Mesothelial cell of epicardium (in vitro differentiated cells): ENCODE measurements at regions not wholly inside any gene's neighbourhood (a gene's known extent, or its start where the extent isn't known, plus 50 kb on each side); places are given as distances from the start of the nearest gene placed in this dataset.

ENCODE experiments used
- DNase-seq, 2 experiments: peaks; one replicate each; pipeline ENCODE4 v3.0.0; 2021; ENCODE audit warnings: low spot score in 2 of 2; ENCODE audit not compliant: unreplicated experiment in 2 of 2
- H3K27ac Mint-ChIP-seq: 2 replicates; pipeline ENCODE4 v1.8.0; 2021; ENCODE audit warnings: mixed read lengths
- H3K27me3 Mint-ChIP-seq: 2 replicates; pipeline ENCODE4 v1.8.0; 2021; ENCODE audit warnings: low read depth, mixed read lengths
- H3K36me3 Mint-ChIP-seq: 2 replicates; pipeline ENCODE4 v1.8.0; 2021; ENCODE audit warnings: mixed read lengths
- H3K4me1 Mint-ChIP-seq: 2 replicates; pipeline ENCODE4 v1.8.0; 2021; ENCODE audit warnings: mixed read lengths
- H3K4me3 Mint-ChIP-seq: 2 replicates; pipeline ENCODE4 v1.8.0; 2021; ENCODE audit warnings: mild to moderate bottlenecking, moderate library complexity, mixed read lengths
- H3K9me3 Mint-ChIP-seq: 2 replicates; pipeline ENCODE4 v1.8.0; 2021; ENCODE audit warnings: mixed read lengths
- TF ChIP-seq, protein P1 (sequence below): fragments of 200-600 bp; sonication (generic); IDR thresholded peaks from one replicate; pipeline ENCODE4 v1.5.0; 2021; ENCODE audit warnings: antibody characterized with exemption; ENCODE audit not compliant: unreplicated experiment

DNA sequence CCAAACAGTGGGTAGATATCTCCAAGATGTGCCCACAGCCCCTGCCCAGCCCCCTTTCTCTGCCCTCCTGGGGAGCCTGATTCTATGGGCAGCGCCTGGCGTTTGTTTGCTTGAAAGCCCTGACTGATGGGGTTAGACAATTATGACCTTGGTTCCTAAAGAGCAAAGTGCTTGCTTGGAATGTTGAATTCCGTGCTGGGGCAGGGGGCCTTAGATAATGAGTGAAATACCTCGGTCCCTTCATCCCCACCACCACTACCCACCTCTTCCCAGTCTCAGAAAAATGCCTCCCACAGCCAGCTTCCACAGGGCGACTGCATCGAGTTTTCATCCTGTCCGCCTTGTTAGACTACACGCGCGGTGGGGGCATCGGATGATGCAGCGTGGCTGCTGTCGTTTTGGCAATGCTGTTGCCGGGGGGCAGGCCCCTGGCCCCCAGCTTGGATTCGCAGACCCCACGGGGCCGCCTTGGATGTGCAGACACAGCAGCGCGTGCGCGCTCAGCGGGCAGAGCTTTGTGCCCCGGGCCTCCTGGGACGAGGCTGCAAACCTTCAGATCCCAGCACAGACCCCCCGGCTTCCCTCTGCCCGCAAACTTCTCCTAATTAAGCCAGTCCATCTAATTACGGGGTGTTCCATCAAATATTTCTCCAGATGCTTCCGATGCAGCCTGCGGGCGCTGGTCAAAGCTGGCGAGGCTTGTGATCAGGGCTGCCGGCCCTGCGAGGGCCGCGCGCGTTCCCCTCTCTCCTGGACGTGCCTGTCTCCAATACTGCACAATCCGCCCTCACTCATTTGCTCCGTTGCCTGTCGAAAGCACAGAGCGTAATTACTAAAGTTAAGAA lies 86.1 kb downstream of the LINC00237 start:
- no peaks in the 10 kb centered on the region for H3K9me3 Mint-ChIP-seq
- peaks cover 12% of the 10 kb centered on the region for H3K4me1 Mint-ChIP-seq
- peaks cover 26% of the 10 kb centered on the region for H3K27me3 Mint-ChIP-seq
- DNase-seq = no peak
- no peak overlapping the region for H3K4me3 Mint-ChIP-seq
- H3K27ac Mint-ChIP-seq = no peak overlapping the region
- TF ChIP-seq, protein P1, sequence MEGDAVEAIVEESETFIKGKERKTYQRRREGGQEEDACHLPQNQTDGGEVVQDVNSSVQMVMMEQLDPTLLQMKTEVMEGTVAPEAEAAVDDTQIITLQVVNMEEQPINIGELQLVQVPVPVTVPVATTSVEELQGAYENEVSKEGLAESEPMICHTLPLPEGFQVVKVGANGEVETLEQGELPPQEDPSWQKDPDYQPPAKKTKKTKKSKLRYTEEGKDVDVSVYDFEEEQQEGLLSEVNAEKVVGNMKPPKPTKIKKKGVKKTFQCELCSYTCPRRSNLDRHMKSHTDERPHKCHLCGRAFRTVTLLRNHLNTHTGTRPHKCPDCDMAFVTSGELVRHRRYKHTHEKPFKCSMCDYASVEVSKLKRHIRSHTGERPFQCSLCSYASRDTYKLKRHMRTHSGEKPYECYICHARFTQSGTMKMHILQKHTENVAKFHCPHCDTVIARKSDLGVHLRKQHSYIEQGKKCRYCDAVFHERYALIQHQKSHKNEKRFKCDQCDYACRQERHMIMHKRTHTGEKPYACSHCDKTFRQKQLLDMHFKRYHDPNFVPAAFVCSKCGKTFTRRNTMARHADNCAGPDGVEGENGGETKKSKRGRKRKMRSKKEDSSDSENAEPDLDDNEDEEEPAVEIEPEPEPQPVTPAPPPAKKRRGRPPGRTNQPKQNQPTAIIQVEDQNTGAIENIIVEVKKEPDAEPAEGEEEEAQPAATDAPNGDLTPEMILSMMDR = no peak
- no peaks in the 10 kb centered on the region for H3K36me3 Mint-ChIP-seq

DNA sequence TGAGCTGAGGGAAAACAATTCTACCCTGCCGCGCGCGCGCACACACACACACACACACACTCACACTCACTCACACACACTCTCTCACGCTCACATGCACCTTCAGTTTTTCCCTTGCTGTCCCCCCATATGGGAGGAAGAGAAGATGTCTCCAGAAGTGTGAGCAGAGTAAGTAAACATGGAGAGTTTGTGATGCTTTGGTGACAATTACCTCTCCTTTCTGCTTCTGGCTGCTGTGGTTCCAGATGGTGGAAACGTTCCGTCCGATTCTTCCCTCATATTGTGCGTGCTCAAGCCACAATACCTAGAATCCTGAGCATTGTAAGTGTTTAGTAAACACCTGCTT lies 86.7 kb downstream of the LINC00237 start:
- H3K27ac Mint-ChIP-seq = no peak overlapping the region
- peaks cover 12% of the 10 kb centered on the region for H3K4me1 Mint-ChIP-seq
- H3K27me3 Mint-ChIP-seq = peaks cover 26% of the 10 kb centered on the region
- TF ChIP-seq, protein P1 = no peak
- no peaks in the 10 kb centered on the region for H3K9me3 Mint-ChIP-seq
- no peak overlapping the region for H3K4me3 Mint-ChIP-seq
- H3K36me3 Mint-ChIP-seq = no peaks in the 10 kb centered on the region
- no peak for DNase-seq

DNA sequence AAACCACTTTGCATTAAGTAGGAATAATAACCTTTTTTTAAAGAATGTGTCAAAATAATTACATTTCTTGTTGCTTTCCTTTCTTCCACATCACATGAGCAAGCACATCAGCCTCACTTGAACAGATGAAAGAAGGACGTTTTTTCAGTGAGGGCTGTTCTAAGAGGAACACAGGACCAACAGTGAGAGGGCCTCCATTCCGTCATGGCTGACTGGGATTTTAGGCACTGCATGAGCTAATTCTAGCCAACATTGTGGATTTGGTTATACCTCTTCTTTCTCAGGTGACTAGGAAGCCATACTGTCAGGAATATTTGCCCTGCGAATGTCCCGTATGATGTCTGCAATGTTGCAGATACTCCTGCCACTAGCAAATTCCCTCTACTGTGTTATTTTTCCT lies 87.6 kb downstream of the LINC00237 start:
- no peaks in the 10 kb centered on the region for H3K9me3 Mint-ChIP-seq
- TF ChIP-seq, protein P1 = no peak
- H3K4me3 Mint-ChIP-seq = no peak overlapping the region
- no peak overlapping the region for H3K27ac Mint-ChIP-seq
- no peaks in the 10 kb centered on the region for H3K36me3 Mint-ChIP-seq
- H3K27me3 Mint-ChIP-seq = peaks cover 27% of the 10 kb centered on the region
- no peak for DNase-seq
- H3K4me1 Mint-ChIP-seq = peaks cover 12% of the 10 kb centered on the region

DNA sequence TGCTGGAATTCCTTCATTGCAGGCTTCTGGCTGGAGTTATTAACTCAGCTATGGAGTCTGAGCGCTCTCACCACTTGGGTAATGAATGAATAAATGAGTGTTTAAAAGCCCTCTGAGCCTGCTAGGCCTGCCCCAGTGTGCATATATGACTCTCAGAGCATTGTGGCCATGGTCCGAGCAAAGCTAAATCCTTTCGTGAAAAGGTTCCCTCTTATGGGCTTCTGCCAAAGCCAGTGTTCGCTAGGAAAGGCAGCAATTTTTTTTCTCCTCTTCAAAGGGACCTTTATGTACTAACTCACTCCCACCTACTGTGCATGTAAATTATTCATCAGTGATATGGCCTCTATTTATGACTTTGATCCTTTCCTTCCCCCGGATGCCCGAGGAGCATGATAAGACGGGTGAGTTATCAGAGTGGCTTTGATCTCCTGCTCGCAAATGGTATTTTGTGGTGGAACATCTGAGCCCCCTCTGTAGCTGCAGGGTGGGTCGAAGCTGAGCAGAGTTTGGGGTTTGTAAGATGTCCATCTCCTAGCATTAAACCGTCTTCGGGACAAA lies 88.6 kb downstream of the LINC00237 start:
- Mint-ChIP-seq H3K27ac (no peak overlapping the region), H3K9me3 (no peaks in the 10 kb centered on the region), H3K27me3 (peaks cover 35% of the 10 kb centered on the region), H3K36me3 (no peaks in the 10 kb centered on the region), H3K4me3 (no peak overlapping the region), H3K4me1 (peaks cover 12% of the 10 kb centered on the region)
- DNase-seq = no peak
- TF ChIP-seq, protein P1 = no peak

DNA sequence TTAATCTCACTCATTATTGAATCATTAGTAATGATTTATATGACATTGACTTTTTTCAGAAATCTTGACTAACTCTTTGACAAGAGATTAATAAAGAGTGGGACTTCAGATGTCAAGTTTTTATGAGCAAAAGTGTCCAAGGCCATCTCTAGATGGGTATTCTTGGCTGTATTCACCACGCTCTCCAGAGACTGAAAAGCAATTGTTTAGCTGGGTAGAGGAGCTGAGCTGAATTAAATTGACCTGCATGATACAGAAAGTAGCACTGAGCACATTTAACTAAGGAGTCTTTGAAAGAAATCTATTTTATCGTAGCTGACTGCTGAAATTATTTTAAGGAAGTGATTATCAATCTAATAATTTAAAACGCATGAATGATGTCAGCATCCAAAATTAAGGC lies 89.4 kb downstream of the LINC00237 start:
- DNase-seq = no peak
- H3K4me1 Mint-ChIP-seq = peaks cover 12% of the 10 kb centered on the region
- H3K27ac Mint-ChIP-seq = no peak overlapping the region
- peaks cover 42% of the 10 kb centered on the region for H3K27me3 Mint-ChIP-seq
- no peaks in the 10 kb centered on the region for H3K36me3 Mint-ChIP-seq
- no peak overlapping the region for H3K4me3 Mint-ChIP-seq
- TF ChIP-seq, protein P1 = no peak
- H3K9me3 Mint-ChIP-seq = peaks cover 1% of the 10 kb centered on the region
